Activated CD8-positive, alpha-beta T cell treated with anti-CD3 and anti-CD28 coated beads for 36 hours (primary cell): ENCODE measurements at regions not wholly inside any gene's neighbourhood (a gene's known extent, or its start where the extent isn't known, plus 50 kb on each side); places are given as distances from the start of the nearest gene placed in this dataset.

Source experiments
- ATAC-seq: fragments of 200-7000 bp; cut with Tn5 transposase; one replicate; pipeline ENCODE4 v1.10.0; 2021; ENCODE audit warnings: mild to moderate bottlenecking, moderate library complexity
- CTCF ChIA-PET: fragments of 350-600 bp; sonication (Branson Sonifier 250); formaldehyde crosslinking; loops from one replicate; lab custom pipeline; 2021; ENCODE audit warnings: antibody characterized with exemption; lab: Charles Lee
- POLR2A ChIA-PET: fragments of 350-600 bp; sonication (Branson Sonifier 250); formaldehyde crosslinking; loops from one replicate; lab custom pipeline; 2021; ENCODE audit warnings: antibody characterized with exemption; lab: Charles Lee
- DNase-seq: peaks from one replicate; pipeline ENCODE4 v3.0.0-alpha.2; 2020
- H3K27ac Mint-ChIP-seq: one replicate; pipeline ENCODE4 v1.8.0; 2021; ENCODE audit warnings: mild to moderate bottlenecking, mixed read lengths
- H3K27me3 Mint-ChIP-seq: one replicate; pipeline ENCODE4 v1.8.0; 2021; ENCODE audit warnings: mixed read lengths
- H3K36me3 Mint-ChIP-seq: one replicate; pipeline ENCODE4 v1.8.0; 2021; ENCODE audit warnings: low read depth, mixed read lengths
- H3K4me1 Mint-ChIP-seq: one replicate; pipeline ENCODE4 v1.8.0; 2021; ENCODE audit warnings: low read depth, mixed read lengths
- H3K4me3 Mint-ChIP-seq: one replicate; pipeline ENCODE4 v1.8.0; 2021; ENCODE audit warnings: mild to moderate bottlenecking, moderate library complexity, mixed read lengths
- H3K9me3 Mint-ChIP-seq: one replicate; pipeline ENCODE4 v1.8.0; 2021; ENCODE audit warnings: mixed read lengths
- intact Hi-C: fragments of 100-400 bp; cut with micrococcal nuclease; formaldehyde crosslinking; loops from one replicate; pipeline ENCODE4 v1.10.0; 2022
- TF ChIP-seq, protein P1 (sequence below): fragments of 200-600 bp; IDR thresholded peaks from one replicate; pipeline ENCODE4 v1.8.0; 2022; ENCODE audit warnings: antibody characterized with exemption, mild to moderate bottlenecking

DNA sequence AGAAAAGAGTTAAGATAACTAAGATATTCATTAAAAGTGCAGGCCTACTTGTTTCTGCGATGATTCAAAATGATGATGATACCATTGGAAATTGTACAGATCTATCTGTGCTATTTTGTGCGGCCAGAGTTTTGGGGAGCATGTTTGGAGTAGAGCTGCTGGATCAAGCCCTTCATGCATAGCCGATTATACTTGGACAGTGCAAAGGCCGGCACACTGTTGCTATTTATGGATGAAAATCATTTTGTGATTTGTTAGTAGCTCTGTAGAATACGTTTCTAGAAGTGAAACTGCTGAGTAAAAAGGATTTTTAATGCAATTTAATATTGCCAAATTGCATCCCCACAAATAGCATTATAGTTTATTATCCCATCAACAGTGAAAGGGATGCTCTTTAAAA is 82.1 kb upstream of the NMUR2 start:
- intact Hi-C loops: no loop called here
- H3K36me3 Mint-ChIP-seq: no peaks in the 10 kb centered on the region
- no peak overlapping the region for H3K4me3 Mint-ChIP-seq
- H3K4me1 Mint-ChIP-seq: no peaks in the 10 kb centered on the region
- POLR2A ChIA-PET: no interaction called here
- TF ChIP-seq, protein P1, sequence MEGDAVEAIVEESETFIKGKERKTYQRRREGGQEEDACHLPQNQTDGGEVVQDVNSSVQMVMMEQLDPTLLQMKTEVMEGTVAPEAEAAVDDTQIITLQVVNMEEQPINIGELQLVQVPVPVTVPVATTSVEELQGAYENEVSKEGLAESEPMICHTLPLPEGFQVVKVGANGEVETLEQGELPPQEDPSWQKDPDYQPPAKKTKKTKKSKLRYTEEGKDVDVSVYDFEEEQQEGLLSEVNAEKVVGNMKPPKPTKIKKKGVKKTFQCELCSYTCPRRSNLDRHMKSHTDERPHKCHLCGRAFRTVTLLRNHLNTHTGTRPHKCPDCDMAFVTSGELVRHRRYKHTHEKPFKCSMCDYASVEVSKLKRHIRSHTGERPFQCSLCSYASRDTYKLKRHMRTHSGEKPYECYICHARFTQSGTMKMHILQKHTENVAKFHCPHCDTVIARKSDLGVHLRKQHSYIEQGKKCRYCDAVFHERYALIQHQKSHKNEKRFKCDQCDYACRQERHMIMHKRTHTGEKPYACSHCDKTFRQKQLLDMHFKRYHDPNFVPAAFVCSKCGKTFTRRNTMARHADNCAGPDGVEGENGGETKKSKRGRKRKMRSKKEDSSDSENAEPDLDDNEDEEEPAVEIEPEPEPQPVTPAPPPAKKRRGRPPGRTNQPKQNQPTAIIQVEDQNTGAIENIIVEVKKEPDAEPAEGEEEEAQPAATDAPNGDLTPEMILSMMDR: no peak
- H3K27ac Mint-ChIP-seq: no peak overlapping the region
- H3K9me3 Mint-ChIP-seq: peaks cover 3% of the 10 kb centered on the region
- ATAC-seq (no peak), DNase-seq (no peak)
- CTCF ChIA-PET: no interaction called here
- peaks cover 2% of the 10 kb centered on the region for H3K27me3 Mint-ChIP-seq

GRCh38 chr5:152488869-152489268 is 83.8 kb upstream of the NMUR2 start:
- intact Hi-C loops: no loop called here
- ChIA-PET CTCF (no interaction called here), POLR2A (no interaction called here)
- H3K27me3 Mint-ChIP-seq: peaks cover 3% of the 10 kb centered on the region
- H3K9me3 Mint-ChIP-seq: peaks cover 3% of the 10 kb centered on the region
- H3K36me3 Mint-ChIP-seq: no peaks in the 10 kb centered on the region
- TF ChIP-seq, protein P1: no peak
- H3K27ac Mint-ChIP-seq: no peak overlapping the region
- no peak for ATAC-seq
- no peaks in the 10 kb centered on the region for H3K4me1 Mint-ChIP-seq
- no peak overlapping the region for H3K4me3 Mint-ChIP-seq
- DNase-seq: no peak

DNA sequence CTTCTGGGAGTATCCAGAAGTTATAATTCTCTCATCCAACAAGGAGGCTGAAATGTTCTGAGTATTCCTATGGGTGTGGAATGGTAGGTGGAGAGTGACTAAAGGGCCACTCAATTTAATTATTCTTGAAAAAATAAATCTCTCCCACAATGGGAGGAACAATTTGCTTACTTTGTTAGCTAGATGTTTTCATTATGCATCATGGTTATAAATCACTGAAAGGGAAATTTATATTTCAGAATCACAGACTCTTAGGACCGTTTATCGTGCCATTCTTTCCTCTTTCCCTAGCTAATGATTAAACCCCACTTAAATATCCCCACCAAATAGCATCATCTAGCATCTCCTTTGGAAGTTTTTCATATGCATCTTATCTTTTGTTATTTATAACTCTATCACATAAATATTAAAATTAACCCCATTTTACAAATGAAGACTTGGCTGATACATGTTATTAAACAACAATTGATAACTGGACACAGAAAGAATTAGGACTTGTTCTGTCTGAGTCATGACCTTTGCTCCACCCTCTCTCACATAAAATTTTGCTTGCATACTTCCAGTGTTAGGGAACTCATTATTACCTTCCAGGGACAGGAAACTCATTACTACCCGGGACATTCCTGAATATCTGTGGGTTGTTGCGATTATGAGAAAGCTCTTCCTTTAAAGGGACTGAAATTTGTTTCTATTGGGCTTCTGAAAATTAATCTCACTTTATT is 94.9 kb upstream of the NMUR2 start:
- no peaks in the 10 kb centered on the region for H3K4me1 Mint-ChIP-seq
- no peak overlapping the region for H3K27ac Mint-ChIP-seq
- POLR2A ChIA-PET: no interaction called here
- DNase-seq (no peak), ATAC-seq (no peak)
- no peaks in the 10 kb centered on the region for H3K36me3 Mint-ChIP-seq
- intact Hi-C loops: loop anchor here (10.0 kb wide), 1 partner anchor 335 kb away; no protein-coding TSS in a partner anchor
- CTCF ChIA-PET: interaction anchor here (0.9 kb wide), 1 partner anchor 14 kb away, joined by 4 read pairs; no protein-coding TSS in a partner anchor
- TF ChIP-seq, protein P1: no peak
- H3K4me3 Mint-ChIP-seq: no peak overlapping the region
- no peaks in the 10 kb centered on the region for H3K9me3 Mint-ChIP-seq
- H3K27me3 Mint-ChIP-seq: peaks cover 6% of the 10 kb centered on the region

DNA sequence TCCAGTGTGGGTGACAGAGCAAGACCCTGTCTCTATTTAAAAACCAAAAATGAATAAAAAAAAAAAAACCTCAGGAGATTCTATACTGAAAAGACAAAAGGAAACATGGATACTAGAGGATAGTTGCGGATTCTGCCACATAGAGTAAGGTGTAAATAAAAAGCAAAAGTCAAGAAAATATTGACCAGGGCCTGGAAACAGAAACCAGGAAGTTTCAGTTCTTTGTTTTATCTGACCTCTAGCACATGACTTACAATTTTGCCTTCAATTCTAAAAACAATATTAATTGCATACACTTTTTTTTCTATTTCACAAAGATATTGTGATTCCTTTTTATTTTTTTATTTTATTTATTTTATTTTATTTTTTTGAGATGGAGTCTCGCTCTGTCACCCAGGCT is 96.2 kb upstream of the NMUR2 start:
- CTCF ChIA-PET: interaction anchor here (1.6 kb wide), 1 partner anchor 676 kb away, joined by 3 read pairs; no protein-coding TSS in a partner anchor
- TF ChIP-seq, protein P1: no peak
- H3K27me3 Mint-ChIP-seq: peaks cover 11% of the 10 kb centered on the region
- no peaks in the 10 kb centered on the region for H3K9me3 Mint-ChIP-seq
- H3K36me3 Mint-ChIP-seq: no peaks in the 10 kb centered on the region
- H3K4me1 Mint-ChIP-seq: no peaks in the 10 kb centered on the region
- no peak overlapping the region for H3K4me3 Mint-ChIP-seq
- no peak overlapping the region for H3K27ac Mint-ChIP-seq
- DNase-seq (no peak), ATAC-seq (no peak)
- intact Hi-C loops: loop anchor here (10.0 kb wide), 1 partner anchor 336 kb away; no protein-coding TSS in a partner anchor
- POLR2A ChIA-PET: no interaction called here

GRCh38 chr5:152503206-152503605 is 98.1 kb upstream of the NMUR2 start:
- no peaks in the 10 kb centered on the region for H3K36me3 Mint-ChIP-seq
- H3K9me3 Mint-ChIP-seq: no peaks in the 10 kb centered on the region
- DNase-seq (no peak), ATAC-seq (no peak)
- POLR2A ChIA-PET: no interaction called here
- no peak overlapping the region for H3K4me3 Mint-ChIP-seq
- no peak overlapping the region for H3K27ac Mint-ChIP-seq
- H3K4me1 Mint-ChIP-seq: no peaks in the 10 kb centered on the region
- CTCF ChIA-PET: no interaction called here
- TF ChIP-seq, protein P1: no peak
- intact Hi-C loops: loop anchor here (10.0 kb wide), 1 partner anchor 338 kb away; no protein-coding TSS in a partner anchor
- H3K27me3 Mint-ChIP-seq: peaks cover 7% of the 10 kb centered on the region
